ENCODE measurements at regions not wholly inside any gene's neighbourhood (a gene's known extent, or its start where the extent isn't known, plus 50 kb on each side); places are given as distances from the start of the nearest gene placed in this dataset.

GRCh38 chr6:154604119-154604518, 93.6 kb upstream of the CNKSR3 start:
- no peak for DNase-seq
- Histone ChIP-seq H3K27ac (ENCODE audit: low read depth in 1 of 2, low read length in 1 of 2) (no peak overlapping the region), H3K4me3 (no peak overlapping the region), H3K36me3 (ENCODE audit: control insufficient read depth in 4 of 4, insufficient read depth in 4 of 4, low read length in 4 of 4) (no peaks in the 10 kb centered on the region), H3K4me1 (ENCODE audit: control insufficient read depth in 5 of 5, insufficient read depth in 5 of 5, low read length in 5 of 5) (peaks cover 0 to 13% (median 0%) of the 10 kb centered on the region in 5 donors), H3K9me3 (ENCODE audit: control insufficient read depth in 4 of 4, insufficient read depth in 3 of 4, low read length in 3 of 4) (peaks cover 0 to 2% (median 0%) of the 10 kb centered on the region in 4 donors), H3K27me3 (ENCODE audit: control insufficient read depth in 3 of 3, insufficient read depth in 3 of 3, low read length in 2 of 3) (no peaks in the 10 kb centered on the region), H3K9ac (ENCODE audit: insufficient read depth in 1 of 2, low read length in 2 of 2) (no peak overlapping the region)
- WGBS, 2 donors, result 83 to 89% methylated on average over 8 of the region's 8 CpGs
- ATAC-seq (ENCODE audit: insufficient read depth, low FRiP score), result peak; percentile 5
- TF ChIP-seq CTCF (IDR thresholded peaks at IDR 0.05; ENCODE audit: control extremely low read depth, extremely low read depth), result no peak

- Histone ChIP-seq H3K9ac (ENCODE audit: insufficient read depth in 1 of 2, low read length in 2 of 2) (no peak overlapping the region), H3K27ac (ENCODE audit: low read depth in 1 of 2, low read length in 1 of 2) (no peak overlapping the region), H3K9me3 (ENCODE audit: control insufficient read depth in 4 of 4, insufficient read depth in 3 of 4, low read length in 3 of 4) (peaks cover 0 to 2% (median 0%) of the 10 kb centered on the region in 4 donors), H3K4me3 (no peak overlapping the region), H3K27me3 (ENCODE audit: control insufficient read depth in 3 of 3, insufficient read depth in 3 of 3, low read length in 2 of 3) (no peaks in the 10 kb centered on the region), H3K36me3 (ENCODE audit: control insufficient read depth in 4 of 4, insufficient read depth in 4 of 4, low read length in 4 of 4) (no peaks in the 10 kb centered on the region), H3K4me1 (ENCODE audit: control insufficient read depth in 5 of 5, insufficient read depth in 5 of 5, low read length in 5 of 5) (peaks cover 0 to 13% (median 0%) of the 10 kb centered on the region in 5 donors)
- ATAC-seq (ENCODE audit: insufficient read depth, low FRiP score) (no peak), DNase-seq (no peak)
- 70 to 75% methylated on average over 8 of the region's 8 CpGs for WGBS, 2 donors
- no peak for TF ChIP-seq CTCF (IDR thresholded peaks at IDR 0.05; ENCODE audit: control extremely low read depth, extremely low read depth)
Measured at GRCh38 chr6:154605178-154605881, 94.8 kb upstream of the CNKSR3 start.

GRCh38 chr6:154605882-154606370, 95.4 kb upstream of the CNKSR3 start:
- no peak for DNase-seq
- H3K4me3 ChIP-seq, result no peak overlapping the region
- H3K27me3 ChIP-seq (ENCODE audit: control insufficient read depth in 3 of 3, insufficient read depth in 3 of 3, low read length in 2 of 3), result no peaks in the 10 kb centered on the region
- WGBS, 2 donors, result 82 to 93% methylated on average over 7 of the region's 7 CpGs
- H3K27ac ChIP-seq (ENCODE audit: low read depth in 1 of 2, low read length in 1 of 2), result no peak overlapping the region
- no peak for ATAC-seq (ENCODE audit: insufficient read depth, low FRiP score)
- H3K36me3 ChIP-seq (ENCODE audit: control insufficient read depth in 4 of 4, insufficient read depth in 4 of 4, low read length in 4 of 4), result no peaks in the 10 kb centered on the region
- no peak for TF ChIP-seq CTCF (IDR thresholded peaks at IDR 0.05; ENCODE audit: control extremely low read depth, extremely low read depth)
- H3K9ac ChIP-seq (ENCODE audit: insufficient read depth in 1 of 2, low read length in 2 of 2), result no peak overlapping the region
- H3K4me1 ChIP-seq (ENCODE audit: control insufficient read depth in 5 of 5, insufficient read depth in 5 of 5, low read length in 5 of 5), result peaks cover 0 to 13% (median 0%) of the 10 kb centered on the region in 5 donors
- H3K9me3 ChIP-seq (ENCODE audit: control insufficient read depth in 4 of 4, insufficient read depth in 3 of 4, low read length in 3 of 4), result peaks cover 0 to 2% (median 0%) of the 10 kb centered on the region in 4 donors
